Osteoblast (primary cell): ENCODE measurements at regions not wholly inside any gene's neighbourhood (a gene's known extent, or its start where the extent isn't known, plus 50 kb on each side); places are given as distances from the start of the nearest gene placed in this dataset.

Experiments
- DNase-seq: peaks from one replicate; pipeline ENCODE4 v3.0.0; 2011; ENCODE audit warnings: low spot score, mixed read lengths; ENCODE audit not compliant: insufficient read length; ENCODE audit errors: missing footprints
- H2AFZ ChIP-seq: 2 replicates; pipeline ENCODE4 v1.6.0; 2011; ENCODE audit warnings: mild to moderate bottlenecking, low read length
- H3K27ac ChIP-seq: 2 replicates; pipeline ENCODE4 v1.5.1; 2011; ENCODE audit warnings: mild to moderate bottlenecking, low read depth, low read length, moderate library complexity
- H3K27me3 ChIP-seq: 2 replicates; pipeline ENCODE4 v1.6.0; 2012; ENCODE audit warnings: mild to moderate bottlenecking, control low read depth, inconsistent platforms, low read length, moderate library complexity; ENCODE audit not compliant: insufficient read depth
- H3K36me3 ChIP-seq: 2 replicates; pipeline ENCODE4 v1.5.1; 2011; ENCODE audit warnings: mild to moderate bottlenecking, low read length, control low read depth, moderate library complexity; ENCODE audit not compliant: insufficient read depth
- H3K4me1 ChIP-seq: 2 replicates; pipeline ENCODE4 v1.5.1; 2011; ENCODE audit warnings: mild to moderate bottlenecking, low read length, control low read depth, moderate library complexity; ENCODE audit not compliant: insufficient read depth
- H3K4me2 ChIP-seq: 2 replicates; pipeline ENCODE4 v1.6.0; 2011; ENCODE audit warnings: mild to moderate bottlenecking, low read length; ENCODE audit not compliant: insufficient read depth
- H3K4me3 ChIP-seq: fragments of 200-600 bp; sonication (generic); 3 replicates; pipeline ENCODE4 v1.5.1; 2012; ENCODE audit warnings: mild to moderate bottlenecking, low read length, inconsistent platforms; ENCODE audit not compliant: insufficient read depth
- H3K79me2 ChIP-seq: 2 replicates; pipeline ENCODE4 v1.6.0; 2012; ENCODE audit warnings: mild to moderate bottlenecking, low read length, control low read depth, inconsistent platforms; ENCODE audit not compliant: insufficient read depth
- H3K9me3 ChIP-seq: 2 replicates; pipeline ENCODE4 v1.5.1; 2011; ENCODE audit warnings: low read depth, low read length, control low read depth
- H4K20me1 ChIP-seq: 2 replicates; pipeline ENCODE4 v1.6.0; 2012; ENCODE audit warnings: mild to moderate bottlenecking, low read length, control low read depth; ENCODE audit not compliant: insufficient read depth
- CTCF ChIP-seq: IDR thresholded peaks from 2 replicates; pipeline ENCODE4 v1.5.1; 2011; ENCODE audit warnings: mild to moderate bottlenecking, low read depth, low read length, moderate library complexity; ENCODE audit errors: extremely low read depth

GRCh38 chr2:196498962-196499361 lies 140.6 kb upstream of the CCDC150 start:
- no peak overlapping the region for H3K27ac ChIP-seq
- no peak overlapping the region for H3K4me2 ChIP-seq
- H3K4me1 ChIP-seq, result no peaks in the 10 kb centered on the region
- peaks cover 3% of the 10 kb centered on the region for H3K9me3 ChIP-seq
- H3K4me3 ChIP-seq, result no peak overlapping the region
- no peaks in the 10 kb centered on the region for H3K79me2 ChIP-seq
- no peaks in the 10 kb centered on the region for H3K27me3 ChIP-seq
- H3K36me3 ChIP-seq, result no peaks in the 10 kb centered on the region
- H4K20me1 ChIP-seq, result no peaks in the 10 kb centered on the region
- no peak for DNase-seq
- H2AFZ ChIP-seq, result no peak overlapping the region
- TF ChIP-seq CTCF, result no peak

GRCh38 chr2:196499686-196500085 lies 139.8 kb upstream of the CCDC150 start:
- Histone ChIP-seq H3K27ac (no peak overlapping the region), H3K9me3 (peaks cover 3% of the 10 kb centered on the region), H3K36me3 (no peaks in the 10 kb centered on the region), H2AFZ (no peak overlapping the region), H3K4me3 (no peak overlapping the region), H4K20me1 (no peaks in the 10 kb centered on the region), H3K4me2 (no peak overlapping the region), H3K79me2 (no peaks in the 10 kb centered on the region), H3K27me3 (no peaks in the 10 kb centered on the region), H3K4me1 (no peaks in the 10 kb centered on the region)
- no peak for TF ChIP-seq CTCF
- no peak for DNase-seq

DNA sequence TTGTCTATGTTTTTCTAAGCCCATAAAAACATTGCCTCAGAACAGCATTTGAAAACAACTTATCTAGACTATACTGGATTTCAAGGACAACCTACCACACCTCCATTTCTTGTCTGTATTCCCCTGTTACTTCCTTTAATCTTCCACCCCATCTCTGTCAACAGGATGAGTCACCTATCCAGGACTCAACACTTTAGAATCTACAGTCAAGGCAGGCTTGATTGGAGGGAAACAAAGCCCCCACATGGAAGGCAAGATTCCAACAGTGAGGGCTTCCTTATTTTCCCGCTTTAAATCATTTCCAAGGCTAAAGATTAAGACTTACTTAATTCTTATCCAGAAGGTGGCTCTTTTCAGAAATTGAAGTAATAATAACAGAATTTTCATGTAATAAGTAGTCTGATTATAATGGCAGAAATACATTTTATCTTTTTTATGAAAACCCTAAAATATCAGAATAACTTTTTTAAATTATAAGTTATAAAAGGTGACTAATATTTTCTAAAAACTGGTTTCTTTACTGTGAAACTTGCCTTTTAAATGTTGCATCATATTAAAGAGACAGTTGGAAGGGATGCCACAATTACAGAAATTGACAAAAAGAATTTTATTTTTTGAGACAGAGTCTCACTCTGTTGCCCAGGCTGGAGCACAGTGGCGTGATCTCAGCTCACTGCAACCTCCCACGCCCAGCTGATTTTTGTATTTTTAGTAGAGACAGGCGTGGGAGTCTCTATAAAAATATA lies 138.7 kb upstream of the CCDC150 start:
- no peaks in the 10 kb centered on the region for H3K36me3 ChIP-seq
- H4K20me1 ChIP-seq, result no peaks in the 10 kb centered on the region
- no peak for TF ChIP-seq CTCF
- no peaks in the 10 kb centered on the region for H3K79me2 ChIP-seq
- DNase-seq, result peak; percentile 68
- H3K27ac ChIP-seq, result no peak overlapping the region
- no peak overlapping the region for H3K4me3 ChIP-seq
- no peaks in the 10 kb centered on the region for H3K27me3 ChIP-seq
- peaks cover 3% of the 10 kb centered on the region for H3K9me3 ChIP-seq
- no peak overlapping the region for H3K4me2 ChIP-seq
- no peak overlapping the region for H2AFZ ChIP-seq
- H3K4me1 ChIP-seq, result no peaks in the 10 kb centered on the region

DNA sequence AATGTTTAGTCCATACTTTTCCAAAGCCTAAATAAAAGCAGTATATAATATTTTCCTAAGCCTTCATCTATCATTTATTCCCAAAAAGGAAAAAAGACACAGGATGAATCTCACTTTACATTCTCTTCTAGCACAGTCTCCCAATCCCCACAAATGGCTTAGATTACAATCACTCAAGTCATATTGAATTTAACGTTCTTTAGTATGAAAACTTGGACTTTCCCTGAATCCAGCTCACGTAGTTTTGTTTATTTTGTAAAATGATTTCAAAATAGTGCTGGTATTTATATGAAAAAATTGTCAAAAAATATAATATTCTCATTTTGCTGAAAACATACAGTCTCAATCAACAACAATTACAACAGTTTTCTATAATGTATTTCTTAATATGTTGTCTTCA lies 137.7 kb upstream of the CCDC150 start:
- Histone ChIP-seq H3K9me3 (peaks cover 3% of the 10 kb centered on the region), H3K4me1 (no peaks in the 10 kb centered on the region), H3K36me3 (no peaks in the 10 kb centered on the region), H3K4me3 (no peak overlapping the region), H3K4me2 (no peak overlapping the region), H3K27ac (no peak overlapping the region), H2AFZ (no peak overlapping the region), H4K20me1 (no peaks in the 10 kb centered on the region), H3K27me3 (no peaks in the 10 kb centered on the region), H3K79me2 (no peaks in the 10 kb centered on the region)
- DNase-seq, result no peak
- TF ChIP-seq CTCF, result no peak
